B cell (primary cell): ENCODE measurements at regions not wholly inside any gene's neighbourhood (a gene's known extent, or its start where the extent isn't known, plus 50 kb on each side); places are given as distances from the start of the nearest gene placed in this dataset.

Experiments used
- ATAC-seq: fragments of 200-7000 bp; cut with Tn5 transposase; one replicate; pipeline ENCODE4 v1.10.0; 2021; ENCODE audit warnings: low read depth, mild to moderate bottlenecking, moderate number of reproducible peaks, moderate library complexity
- CTCF ChIA-PET: fragments of 350-600 bp; sonication (Branson Sonifier 250); formaldehyde crosslinking; loops from one replicate; lab custom pipeline; 2021; ENCODE audit warnings: antibody characterized with exemption, inconsistent platforms; lab: Charles Lee
- POLR2A ChIA-PET: fragments of 350-600 bp; sonication (Branson Sonifier 250); formaldehyde crosslinking; loops from one replicate; lab custom pipeline; 2021; ENCODE audit warnings: antibody characterized with exemption; lab: Charles Lee
- DNase-seq: peaks from one replicate; pipeline ENCODE4 v3.0.0; 2013
- H2AFZ ChIP-seq: 2 replicates; pipeline ENCODE4 v1.6.1; 2012; ENCODE audit warnings: mild to moderate bottlenecking, low read depth, low read length; ENCODE audit not compliant: insufficient read depth, poor library complexity, severe bottlenecking
- H3K27ac ChIP-seq, 2 donors: 1 replicate in 1 of 2; 2 replicates in 1 of 2; pipeline ENCODE4 v1.5.1; 2012 to 2013; ENCODE audit warnings: low read length in 2 of 2, mild to moderate bottlenecking in 2 of 2, moderate library complexity in 1 of 2
- H3K27me3 ChIP-seq, 4 experiments: fragments of 200-600 bp in 1 of 4; sonication (generic) in 1 of 4; replicated peaks in 1 of 4; 1 replicate in 2 of 4; 2 replicates in 2 of 4; pipeline versions ENCODE4 v1.6.1 to v1.7.0; 2013 to 2016; ENCODE audit warnings: low read length in 3 of 4, mild to moderate bottlenecking in 2 of 4, mixed read lengths in 1 of 4, moderate library complexity in 1 of 4; ENCODE audit not compliant: insufficient read depth in 4 of 4, control insufficient read depth in 3 of 4; ENCODE audit errors: control extremely low read depth in 1 of 4
- H3K36me3 ChIP-seq, 2 experiments: replicated peaks in 1 of 2; 1 replicate in 1 of 2; 2 replicates in 1 of 2; pipeline versions ENCODE4 v1.6.1 to v1.7.1; 2013; ENCODE audit warnings: low read length in 1 of 2; ENCODE audit not compliant: insufficient read depth in 2 of 2, control insufficient read depth in 1 of 2; ENCODE audit errors: control extremely low read depth in 1 of 2, extremely low read depth in 1 of 2
- H3K4me1 ChIP-seq, 2 donors: fragments of 200-600 bp in 1 of 2; sonication (generic) in 1 of 2; 1 replicate in 1 of 2; 2 replicates in 1 of 2; pipeline versions ENCODE4 v1.5.1 to v1.6.1; 2013 to 2017; ENCODE audit warnings: low read length in 2 of 2; ENCODE audit not compliant: control insufficient read depth in 2 of 2, insufficient read depth in 2 of 2
- H3K4me2 ChIP-seq: replicated peaks from 2 replicates; pipeline ENCODE3; 2012; ENCODE audit warnings: mild to moderate bottlenecking, low read depth, low read length; ENCODE audit not compliant: poor library complexity, severe bottlenecking
- H3K4me3 ChIP-seq, 5 experiments: fragments of 200-600 bp in 1 of 5; sonication (generic) in 1 of 5; 1 replicate in 3 of 5; 2 replicates in 2 of 5; pipeline versions ENCODE4 v1.5.1 to v1.7.0; 2011 to 2016; ENCODE audit warnings: low read length in 4 of 5, mild to moderate bottlenecking in 4 of 5, low read depth in 2 of 5, control low read depth in 1 of 5, moderate library complexity in 1 of 5; ENCODE audit not compliant: insufficient read depth in 1 of 5; ENCODE audit errors: control extremely low read depth in 1 of 5, extremely low read depth in 1 of 5
- H3K79me2 ChIP-seq: fragments of 200-600 bp; sonication (generic); one replicate; pipeline ENCODE4 v1.6.0; 2016; ENCODE audit warnings: low read length; ENCODE audit not compliant: control insufficient read depth, insufficient read depth
- H3K9ac ChIP-seq: fragments of 200-600 bp; sonication (generic); 2 replicates; pipeline ENCODE4 v1.6.1; 2017; ENCODE audit warnings: mild to moderate bottlenecking, low read length, moderate library complexity
- H3K9me3 ChIP-seq, 3 donors: one replicate each; pipeline versions ENCODE4 v1.6.1 to v1.7.1; 2013; ENCODE audit warnings: low read length in 2 of 3; ENCODE audit not compliant: control insufficient read depth in 2 of 3, insufficient read depth in 1 of 3; ENCODE audit errors: control extremely low read depth in 1 of 3
- H4K20me1 ChIP-seq: 2 replicates; pipeline ENCODE4 v1.6.0; 2012; ENCODE audit warnings: mild to moderate bottlenecking, low read length; ENCODE audit not compliant: insufficient read depth, control insufficient read depth, poor library complexity, severe bottlenecking
- H3K27ac Mint-ChIP-seq: one replicate; pipeline ENCODE4 v1.8.0; 2021; ENCODE audit warnings: mixed read lengths
- H3K27me3 Mint-ChIP-seq: one replicate; pipeline ENCODE4 v1.8.0; 2021; ENCODE audit warnings: mixed read lengths
- H3K4me1 Mint-ChIP-seq: one replicate; pipeline ENCODE4 v1.8.0; 2021; ENCODE audit warnings: mixed read lengths
- H3K4me3 Mint-ChIP-seq: one replicate; pipeline ENCODE4 v1.8.0; 2021; ENCODE audit warnings: mixed read lengths
- H3K9me3 Mint-ChIP-seq: one replicate; pipeline ENCODE4 v1.8.0; 2022; ENCODE audit warnings: mixed read lengths; ENCODE audit not compliant: insufficient read depth
- EZH2 ChIP-seq: IDR thresholded peaks from 2 replicates; pipeline ENCODE4 v1.6.1; 2012; ENCODE audit warnings: borderline replicate concordance, low read depth, mild to moderate bottlenecking, moderate library complexity, low read length; ENCODE audit not compliant: insufficient read depth, poor library complexity, severe bottlenecking
- WGBS: methylation state at CpG from one replicate; pipeline ENCODE4 v1.1.5; 2013; ENCODE audit warnings: missing lambda C conversion rate; ENCODE audit not compliant: insufficient coverage; 5-methylcytosine and 5-hydroxymethylcytosine counted together
- intact Hi-C: fragments of 100-400 bp; cut with micrococcal nuclease; formaldehyde crosslinking; loops from one replicate; pipeline ENCODE4 v1.10.0; 2022
- TF ChIP-seq, protein P1 (sequence below): fragments of 200-600 bp; IDR thresholded peaks from one replicate; pipeline ENCODE4 v1.8.0; 2022; ENCODE audit warnings: antibody characterized with exemption, mild to moderate bottlenecking

DNA sequence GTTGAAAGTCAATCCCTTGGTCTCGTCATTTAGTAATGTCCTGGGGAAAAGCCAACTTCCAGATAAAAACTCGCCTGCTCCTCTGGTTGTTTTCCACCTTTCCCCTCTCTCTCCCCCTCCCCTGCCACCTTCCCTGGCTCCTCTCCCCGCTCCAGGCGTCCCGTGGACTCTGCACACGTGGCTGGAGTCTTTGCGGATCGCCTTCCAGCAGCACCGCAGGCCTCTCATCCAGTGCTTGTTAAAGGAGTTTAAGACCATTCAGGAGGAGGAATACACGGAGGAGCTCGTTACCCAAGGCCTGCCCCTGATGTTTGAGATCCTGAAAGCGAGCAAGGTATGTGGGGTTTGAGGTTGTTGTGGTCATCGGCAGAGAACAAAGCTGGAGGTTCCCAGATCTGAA lies 65.8 kb upstream of the PWP1 start:
- 91% methylated on average over 13 of the region's 13 CpGs for WGBS

DNA sequence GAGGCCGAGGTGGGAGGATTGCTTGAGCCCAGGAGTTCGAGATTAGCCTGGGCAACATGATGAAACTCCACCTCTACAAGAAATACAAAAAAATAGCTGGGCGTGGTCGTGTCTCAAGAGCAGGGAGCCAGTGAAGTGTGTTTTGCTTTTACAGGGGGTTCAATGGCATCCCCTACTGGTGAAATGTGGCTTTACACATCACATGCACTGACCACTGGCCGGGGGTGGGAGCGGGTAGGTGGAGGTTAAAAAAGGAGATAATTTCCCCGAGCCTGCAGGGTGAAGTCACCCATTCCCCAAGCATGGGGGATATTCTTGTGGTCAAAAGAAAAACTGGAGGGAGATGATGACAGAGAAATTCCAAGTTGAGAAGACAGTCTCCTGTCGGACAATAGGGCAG lies 63.6 kb upstream of the PWP1 start:
- CTCF ChIA-PET = interaction anchor here (1.3 kb wide), 1 partner anchor 507 kb away, joined by 3 read pairs; no protein-coding TSS in a partner anchor

More for the DNA sequence above, 65.8 kb upstream of the PWP1 start:
- H4K20me1 ChIP-seq = no peaks in the 10 kb centered on the region
- no peaks in the 10 kb centered on the region for H3K4me1 ChIP-seq
- no peak overlapping the region for H3K4me2 ChIP-seq
- Mint-ChIP-seq H3K9me3 (peaks cover 3% of the 10 kb centered on the region), H3K27me3 (peaks cover 3% of the 10 kb centered on the region), H3K4me1 (no peaks in the 10 kb centered on the region), H3K27ac (no peak overlapping the region), H3K4me3 (no peak overlapping the region)
- no peaks in the 10 kb centered on the region for H3K9me3 ChIP-seq
- no peak overlapping the region for H3K27ac ChIP-seq
- H3K4me3 ChIP-seq = no peak overlapping the region
- H3K9ac ChIP-seq = no peak overlapping the region
- TF ChIP-seq, protein P1, sequence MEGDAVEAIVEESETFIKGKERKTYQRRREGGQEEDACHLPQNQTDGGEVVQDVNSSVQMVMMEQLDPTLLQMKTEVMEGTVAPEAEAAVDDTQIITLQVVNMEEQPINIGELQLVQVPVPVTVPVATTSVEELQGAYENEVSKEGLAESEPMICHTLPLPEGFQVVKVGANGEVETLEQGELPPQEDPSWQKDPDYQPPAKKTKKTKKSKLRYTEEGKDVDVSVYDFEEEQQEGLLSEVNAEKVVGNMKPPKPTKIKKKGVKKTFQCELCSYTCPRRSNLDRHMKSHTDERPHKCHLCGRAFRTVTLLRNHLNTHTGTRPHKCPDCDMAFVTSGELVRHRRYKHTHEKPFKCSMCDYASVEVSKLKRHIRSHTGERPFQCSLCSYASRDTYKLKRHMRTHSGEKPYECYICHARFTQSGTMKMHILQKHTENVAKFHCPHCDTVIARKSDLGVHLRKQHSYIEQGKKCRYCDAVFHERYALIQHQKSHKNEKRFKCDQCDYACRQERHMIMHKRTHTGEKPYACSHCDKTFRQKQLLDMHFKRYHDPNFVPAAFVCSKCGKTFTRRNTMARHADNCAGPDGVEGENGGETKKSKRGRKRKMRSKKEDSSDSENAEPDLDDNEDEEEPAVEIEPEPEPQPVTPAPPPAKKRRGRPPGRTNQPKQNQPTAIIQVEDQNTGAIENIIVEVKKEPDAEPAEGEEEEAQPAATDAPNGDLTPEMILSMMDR = no peak
- TF ChIP-seq EZH2 = no peak
- CTCF ChIA-PET = interaction anchor here (0.8 to 1.0 kb wide), 2 partner anchors 13 to 488 kb away, joined by 3 to 4 read pairs; no protein-coding TSS in a partner anchor
- H2AFZ ChIP-seq = no peak overlapping the region
- ATAC-seq (no peak), DNase-seq (no peak)
- H3K79me2 ChIP-seq = no peaks in the 10 kb centered on the region
- H3K27me3 ChIP-seq = no peaks in the 10 kb centered on the region
- POLR2A ChIA-PET = no interaction called here
- H3K36me3 ChIP-seq = no peaks in the 10 kb centered on the region
- intact Hi-C loops = no loop called here

More for the DNA sequence above, 63.6 kb upstream of the PWP1 start:
- intact Hi-C loops = no loop called here
- Histone ChIP-seq H3K36me3 (no peaks in the 10 kb centered on the region), H3K27me3 (no peaks in the 10 kb centered on the region), H3K27ac (no peak overlapping the region), H3K9me3 (peaks cover 0 to 6% (median 0%) of the 10 kb centered on the region in 3 donors), H3K4me2 (no peak overlapping the region), H3K4me3 (no peak overlapping the region), H3K9ac (no peak overlapping the region), H2AFZ (no peak overlapping the region), H3K79me2 (no peaks in the 10 kb centered on the region), H4K20me1 (no peaks in the 10 kb centered on the region), H3K4me1 (no peaks in the 10 kb centered on the region)
- POLR2A ChIA-PET = no interaction called here
- WGBS = 75% methylated on average over 3 of the region's 8 CpGs
- H3K4me1 Mint-ChIP-seq = no peaks in the 10 kb centered on the region
- no peak for DNase-seq
- ATAC-seq = no peak
- H3K27me3 Mint-ChIP-seq = peaks cover 7% of the 10 kb centered on the region
- H3K27ac Mint-ChIP-seq = no peak overlapping the region
- no peak for TF ChIP-seq EZH2
- TF ChIP-seq, protein P1 = no peak
- H3K9me3 Mint-ChIP-seq = peaks cover 7% of the 10 kb centered on the region
- H3K4me3 Mint-ChIP-seq = no peak overlapping the region
